ENCODE measurements at regions not wholly inside any gene's neighbourhood (a gene's known extent, or its start where the extent isn't known, plus 50 kb on each side); places are given as distances from the start of the nearest gene placed in this dataset.
"Not testable (repeated sequence)": the region's sequence is repeated elsewhere in the genome, so short reads cannot be mapped to it uniquely, and the experiment has no call there.

- no peaks in the 10 kb centered on the region for H3K27me3 ChIP-seq (ENCODE audit: control insufficient read depth in 1 of 2, insufficient read depth in 2 of 2, low read length in 2 of 2)
- TF ChIP-seq, protein P1, sequence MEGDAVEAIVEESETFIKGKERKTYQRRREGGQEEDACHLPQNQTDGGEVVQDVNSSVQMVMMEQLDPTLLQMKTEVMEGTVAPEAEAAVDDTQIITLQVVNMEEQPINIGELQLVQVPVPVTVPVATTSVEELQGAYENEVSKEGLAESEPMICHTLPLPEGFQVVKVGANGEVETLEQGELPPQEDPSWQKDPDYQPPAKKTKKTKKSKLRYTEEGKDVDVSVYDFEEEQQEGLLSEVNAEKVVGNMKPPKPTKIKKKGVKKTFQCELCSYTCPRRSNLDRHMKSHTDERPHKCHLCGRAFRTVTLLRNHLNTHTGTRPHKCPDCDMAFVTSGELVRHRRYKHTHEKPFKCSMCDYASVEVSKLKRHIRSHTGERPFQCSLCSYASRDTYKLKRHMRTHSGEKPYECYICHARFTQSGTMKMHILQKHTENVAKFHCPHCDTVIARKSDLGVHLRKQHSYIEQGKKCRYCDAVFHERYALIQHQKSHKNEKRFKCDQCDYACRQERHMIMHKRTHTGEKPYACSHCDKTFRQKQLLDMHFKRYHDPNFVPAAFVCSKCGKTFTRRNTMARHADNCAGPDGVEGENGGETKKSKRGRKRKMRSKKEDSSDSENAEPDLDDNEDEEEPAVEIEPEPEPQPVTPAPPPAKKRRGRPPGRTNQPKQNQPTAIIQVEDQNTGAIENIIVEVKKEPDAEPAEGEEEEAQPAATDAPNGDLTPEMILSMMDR (IDR thresholded peaks at IDR 0.05): no peak
- POLR2A ChIA-PET: no interaction called here
- DNase-seq (no peak), ATAC-seq (ENCODE audit: poor library complexity) (no peak)
- H3K36me3 Mint-ChIP-seq (ENCODE audit: low read depth): no peaks in the 10 kb centered on the region
- H3K4me1 ChIP-seq (ENCODE audit: insufficient read depth, low read length): no peaks in the 10 kb centered on the region
- H3K27ac ChIP-seq (ENCODE audit: low read depth in 1 of 2, low read length in 2 of 2): no peak overlapping the region
- H3K4me1 Mint-ChIP-seq (ENCODE audit: low read depth): no peaks in the 10 kb centered on the region
- no peak overlapping the region for H3K4me3 Mint-ChIP-seq
- no peak overlapping the region for H3K27ac Mint-ChIP-seq
- no peak overlapping the region for H3K4me3 ChIP-seq (ENCODE audit: low read length)
- intact Hi-C loops (cut with DNase I, micrococcal nuclease): no loop called here
- H3K9me3 Mint-ChIP-seq: no peaks in the 10 kb centered on the region
- no peaks in the 10 kb centered on the region for H3K27me3 Mint-ChIP-seq
- H3K9me3 ChIP-seq (ENCODE audit: control insufficient read depth in 1 of 2, insufficient read depth in 1 of 2, low read length in 2 of 2): no peaks in the 10 kb centered on the region
- H3K36me3 ChIP-seq (ENCODE audit: insufficient read depth, low read length): no peaks in the 10 kb centered on the region
- CTCF ChIA-PET: no interaction called here
Measured at GRCh38 chr1:102529446-102529845, 532.7 kb upstream of the OLFM3 start.

GRCh38 chr1:102500758-102501157 is 504.0 kb upstream of the OLFM3 start:
- TF ChIP-seq, protein P1 (IDR thresholded peaks at IDR 0.05): no peak
- POLR2A ChIA-PET: no interaction called here

DNA sequence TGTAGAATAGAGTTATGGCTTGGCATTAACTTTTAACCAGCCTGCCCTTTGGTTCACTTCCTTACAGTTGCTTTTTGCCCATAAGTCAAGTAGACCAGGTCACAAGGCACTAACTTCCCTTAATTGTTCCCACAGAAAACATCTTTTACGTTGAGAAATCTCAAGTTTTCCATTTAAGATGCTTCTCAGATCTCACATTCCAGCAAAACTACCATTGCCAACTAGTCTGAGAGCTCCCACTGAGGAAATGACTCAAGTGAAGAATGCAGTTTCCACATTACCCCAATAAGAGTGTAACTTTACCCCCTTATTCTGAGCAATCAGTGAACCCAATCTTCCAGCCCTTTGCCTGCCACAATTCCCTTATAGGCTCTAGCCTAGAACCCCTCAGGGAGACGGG is 502.2 kb upstream of the OLFM3 start:
- H3K4me1 ChIP-seq (ENCODE audit: insufficient read depth, low read length): no peaks in the 10 kb centered on the region
- CTCF ChIA-PET: no interaction called here
- H3K4me3 ChIP-seq (ENCODE audit: low read length): no peak overlapping the region
- ATAC-seq (ENCODE audit: poor library complexity) (no peak), DNase-seq (no peak)
- H3K9me3 ChIP-seq (ENCODE audit: control insufficient read depth in 1 of 2, insufficient read depth in 1 of 2, low read length in 2 of 2): peaks cover 5 to 8% of the 10 kb centered on the region in 2 experiments
- peaks cover 12% of the 10 kb centered on the region for H3K9me3 Mint-ChIP-seq
- H3K27me3 ChIP-seq (ENCODE audit: control insufficient read depth in 1 of 2, insufficient read depth in 2 of 2, low read length in 2 of 2): no peaks in the 10 kb centered on the region
- H3K36me3 Mint-ChIP-seq (ENCODE audit: low read depth): no peaks in the 10 kb centered on the region
- intact Hi-C loops (cut with DNase I, micrococcal nuclease): no loop called here
- no peaks in the 10 kb centered on the region for H3K27me3 Mint-ChIP-seq
- no peaks in the 10 kb centered on the region for H3K4me1 Mint-ChIP-seq (ENCODE audit: low read depth)
- no peaks in the 10 kb centered on the region for H3K36me3 ChIP-seq (ENCODE audit: insufficient read depth, low read length)
- no peak overlapping the region for H3K4me3 Mint-ChIP-seq
- no peak overlapping the region for H3K27ac ChIP-seq (ENCODE audit: low read depth in 1 of 2, low read length in 2 of 2)
- TF ChIP-seq, protein P1 (IDR thresholded peaks at IDR 0.05): no peak
- H3K27ac Mint-ChIP-seq: no peak overlapping the region
- POLR2A ChIA-PET: no interaction called here

More at GRCh38 chr1:102500758-102501157, 504.0 kb upstream of the OLFM3 start:
- Histone ChIP-seq H3K27ac (ENCODE audit: low read depth in 1 of 2, low read length in 2 of 2) (no peak overlapping the region), H3K4me3 (ENCODE audit: low read length) (no peak overlapping the region), H3K4me1 (ENCODE audit: insufficient read depth, low read length) (no peaks in the 10 kb centered on the region), H3K9me3 (ENCODE audit: control insufficient read depth in 1 of 2, insufficient read depth in 1 of 2, low read length in 2 of 2) (peaks cover 5 to 8% of the 10 kb centered on the region in 2 experiments), H3K36me3 (ENCODE audit: insufficient read depth, low read length) (no peaks in the 10 kb centered on the region), H3K27me3 (ENCODE audit: control insufficient read depth in 1 of 2, insufficient read depth in 2 of 2, low read length in 2 of 2) (no peaks in the 10 kb centered on the region)
- H3K27ac Mint-ChIP-seq: no peak overlapping the region
- peaks cover 8% of the 10 kb centered on the region for H3K9me3 Mint-ChIP-seq
- ATAC-seq (ENCODE audit: poor library complexity): no peak
- H3K4me1 Mint-ChIP-seq (ENCODE audit: low read depth): no peaks in the 10 kb centered on the region
- H3K36me3 Mint-ChIP-seq (ENCODE audit: low read depth): no peaks in the 10 kb centered on the region
- no peak overlapping the region for H3K4me3 Mint-ChIP-seq
- H3K27me3 Mint-ChIP-seq: no peaks in the 10 kb centered on the region
- CTCF ChIA-PET: no interaction called here
- DNase-seq: no peak
- intact Hi-C loops (cut with DNase I, micrococcal nuclease): no loop called here

DNA sequence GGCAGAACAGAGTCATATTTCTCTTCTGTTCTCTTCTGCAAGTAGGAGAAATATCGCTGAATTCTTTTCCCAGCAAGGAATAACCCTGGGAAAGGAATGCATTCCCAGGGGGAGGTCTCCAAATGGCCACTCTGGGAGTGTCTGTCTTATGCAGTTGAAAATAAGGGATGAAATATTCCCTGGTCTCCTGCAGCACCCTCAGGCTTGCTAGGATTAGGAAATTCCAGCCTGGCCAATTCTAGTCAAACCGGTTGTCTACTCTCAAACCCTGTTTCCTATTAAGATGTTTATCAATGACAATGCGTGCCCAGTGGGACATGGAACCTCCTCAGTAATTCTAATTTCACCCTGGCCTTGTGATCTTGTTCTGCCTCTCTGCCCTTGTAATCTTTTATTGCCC is 501.1 kb upstream of the OLFM3 start:
- H3K27me3 ChIP-seq (ENCODE audit: control insufficient read depth in 1 of 2, insufficient read depth in 2 of 2, low read length in 2 of 2); H3K4me3 ChIP-seq (ENCODE audit: low read length); H3K27ac Mint-ChIP-seq; DNase-seq; H3K27ac ChIP-seq (ENCODE audit: low read depth in 1 of 2, low read length in 2 of 2); H3K9me3 ChIP-seq (ENCODE audit: control insufficient read depth in 1 of 2, insufficient read depth in 1 of 2, low read length in 2 of 2); H3K4me3 Mint-ChIP-seq; H3K36me3 Mint-ChIP-seq (ENCODE audit: low read depth); POLR2A ChIA-PET; H3K4me1 ChIP-seq (ENCODE audit: insufficient read depth, low read length); intact Hi-C loops (cut with DNase I, micrococcal nuclease); H3K4me1 Mint-ChIP-seq (ENCODE audit: low read depth); H3K27me3 Mint-ChIP-seq; ATAC-seq (ENCODE audit: poor library complexity); CTCF ChIA-PET; H3K36me3 ChIP-seq (ENCODE audit: insufficient read depth, low read length): not testable (repeated sequence)
- H3K9me3 Mint-ChIP-seq: peaks cover 12% of the 10 kb centered on the region

Data from CD4-positive, alpha-beta T cell (primary cell).